ENCODE measurements at regions not wholly inside any gene's neighbourhood (a gene's known extent, or its start where the extent isn't known, plus 50 kb on each side); places are given as distances from the start of the nearest gene placed in this dataset.

DNA sequence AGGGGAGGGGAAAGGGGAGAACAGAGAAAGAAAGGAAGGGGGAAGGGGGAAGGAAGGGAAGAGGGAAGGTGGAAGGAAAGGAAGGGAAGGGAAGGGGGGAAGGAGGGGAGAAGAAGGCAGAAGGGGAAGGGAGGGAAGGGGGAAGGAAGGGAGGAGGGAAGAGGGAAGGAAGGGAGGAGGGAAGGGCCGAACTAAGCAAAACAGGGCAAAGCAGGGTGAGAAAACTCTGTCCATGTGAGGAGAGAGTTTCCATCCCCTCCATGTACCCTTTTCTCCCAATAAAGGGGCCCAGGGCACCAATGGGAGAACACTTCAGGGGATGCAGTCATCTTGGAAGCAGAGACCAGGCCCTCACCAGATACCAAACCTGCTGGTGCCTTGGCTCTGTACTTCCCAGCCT, 256.8 kb upstream of the CDH5 start:
- no peak overlapping the region for H2AFZ ChIP-seq (ENCODE audit: low read depth, low read length, poor library complexity, severe bottlenecking)
- ChIA-PET CTCF (no interaction called here), RAD21 (ENCODE audit: low non-redundant PET in 1 of 2, low total read pairs in 2 of 2, uncharacterized antibody in 2 of 2, unreplicated experiment in 2 of 2) (no interaction called here)

GRCh38 chr16:66107661-66108060, 258.8 kb upstream of the CDH5 start:
- peaks cover 22% of the 10 kb centered on the region for H3K27me3 ChIP-seq (ENCODE audit: insufficient read depth, low read length)
- ChIA-PET RAD21 (ENCODE audit: low non-redundant PET in 1 of 2, low total read pairs in 2 of 2, uncharacterized antibody in 2 of 2, unreplicated experiment in 2 of 2) (no interaction called here), CTCF (no interaction called here), POLR2A (no interaction called here)
- intact Hi-C loops (cut with micrococcal nuclease) = no loop called here
- no peak overlapping the region for H3K4me3 ChIP-seq (replicated peaks in 1 of 2; ENCODE audit: low read depth in 1 of 2, low read length in 2 of 2)
- BruUV-seq (replicated peaks) = no TSS peak
- H3K4me2 ChIP-seq (ENCODE audit: low read length) = peak overlapping the region; percentile 16; the same call in 1 of the 2 replicates
- no peaks in the 10 kb centered on the region for H3K9me3 ChIP-seq (ENCODE audit: control insufficient read depth in 1 of 2, insufficient read depth in 1 of 2, low read depth in 1 of 2, low read length in 2 of 2)
- ATAC-seq (no peak), DNase-seq (ENCODE audit: low read depth, low spot score) (no peak)
- peaks cover 0 to 9% of the 10 kb centered on the region in 2 experiments; a peak in 1 of 4 replicates for H3K4me1 ChIP-seq (ENCODE audit: control insufficient read depth in 1 of 2, insufficient read depth in 2 of 2, low read length in 2 of 2)
- H4K20me1 ChIP-seq (ENCODE audit: insufficient read depth) = no peaks in the 10 kb centered on the region
- H3K9me2 ChIP-seq (ENCODE audit: insufficient read depth) = no peaks in the 10 kb centered on the region
- no peaks in the 10 kb centered on the region for H3K79me2 ChIP-seq (ENCODE audit: insufficient read depth, low read length)
- H2AFZ ChIP-seq (ENCODE audit: low read depth, low read length, poor library complexity, severe bottlenecking) = no peak overlapping the region
- no peak overlapping the region for H3K27ac ChIP-seq (ENCODE audit: low read depth, low read length)
- H3K36me3 ChIP-seq (ENCODE audit: control insufficient read depth in 1 of 2, insufficient read depth in 2 of 2, low read length in 2 of 2) = no peaks in the 10 kb centered on the region
- H3K9ac ChIP-seq (ENCODE audit: low read length) = no peak overlapping the region
- TF ChIP-seq MAX (IDR thresholded peaks at IDR 0.05) (no peak), POLR2A (IDR thresholded peaks at IDR 0.05; ENCODE audit: borderline replicate concordance, extremely low read depth, insufficient read depth, insufficient read length) (no peak), EGR1 (IDR thresholded peaks at IDR 0.05; ENCODE audit: low read depth) (no peak), RAD21 (IDR thresholded peaks at IDR 0.05; ENCODE audit: low read depth) (no peak), ZFX (IDR thresholded peaks at IDR 0.05) (no peak), POLR2AphosphoS5 (IDR thresholded peaks at IDR 0.05; ENCODE audit: low read depth, low read length) (no peak), YY1 (IDR thresholded peaks at IDR 0.05; ENCODE audit: extremely low read depth, insufficient replicate concordance, low read depth, low read length) (no peak), TCF7L2 (IDR thresholded peaks at IDR 0.05; ENCODE audit: borderline replicate concordance, extremely low read depth, insufficient read depth, insufficient read length) (no peak), EZH2 (IDR thresholded peaks at IDR 0.05) (no peak), SRF (IDR thresholded peaks at IDR 0.05; ENCODE audit: low read depth) (no peak), SIN3A (IDR thresholded peaks at IDR 0.05; ENCODE audit: low read depth) (no peak), CBX3 (IDR thresholded peaks at IDR 0.05; ENCODE audit: low read depth) (no peak), EZH2phosphoT487 (IDR thresholded peaks at IDR 0.05; ENCODE audit: borderline replicate concordance) (no peak), CEBPB (IDR thresholded peaks at IDR 0.05; ENCODE audit: low read depth) (no peak), SP1 (IDR thresholded peaks at IDR 0.05; ENCODE audit: low read depth) (no peak)
- TF ChIP-seq, protein P1, sequence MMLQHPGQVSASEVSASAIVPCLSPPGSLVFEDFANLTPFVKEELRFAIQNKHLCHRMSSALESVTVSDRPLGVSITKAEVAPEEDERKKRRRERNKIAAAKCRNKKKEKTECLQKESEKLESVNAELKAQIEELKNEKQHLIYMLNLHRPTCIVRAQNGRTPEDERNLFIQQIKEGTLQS (IDR thresholded peaks at IDR 0.05) = no peak

More for the DNA sequence above, 256.8 kb upstream of the CDH5 start:
- Histone ChIP-seq H4K20me1 (ENCODE audit: insufficient read depth) (no peaks in the 10 kb centered on the region), H3K27ac (ENCODE audit: low read depth, low read length) (no peak overlapping the region), H3K79me2 (ENCODE audit: insufficient read depth, low read length) (no peaks in the 10 kb centered on the region), H3K27me3 (ENCODE audit: insufficient read depth, low read length) (peaks cover 33% of the 10 kb centered on the region), H3K9me3 (ENCODE audit: control insufficient read depth in 1 of 2, insufficient read depth in 1 of 2, low read depth in 1 of 2, low read length in 2 of 2) (no peaks in the 10 kb centered on the region), H3K4me1 (ENCODE audit: control insufficient read depth in 1 of 2, insufficient read depth in 2 of 2, low read length in 2 of 2) (peaks cover 0 to 9% of the 10 kb centered on the region in 2 experiments; a peak in 1 of 4 replicates), H3K9me2 (ENCODE audit: insufficient read depth) (no peaks in the 10 kb centered on the region), H3K4me2 (ENCODE audit: low read length) (no peak overlapping the region), H3K36me3 (ENCODE audit: control insufficient read depth in 1 of 2, insufficient read depth in 2 of 2, low read length in 2 of 2) (no peaks in the 10 kb centered on the region), H3K9ac (ENCODE audit: low read length) (no peak overlapping the region), H3K4me3 (replicated peaks in 1 of 2; ENCODE audit: low read depth in 1 of 2, low read length in 2 of 2) (no peak overlapping the region)
- ATAC-seq (no peak), DNase-seq (ENCODE audit: low read depth, low spot score) (no peak)
- BruUV-seq (replicated peaks) = no TSS peak
- intact Hi-C loops (cut with micrococcal nuclease) = loop anchor here (10.0 kb wide), 1 partner anchor 65 kb away; no protein-coding TSS in a partner anchor
- POLR2A ChIA-PET = no interaction called here
- TF ChIP-seq, protein P2, sequence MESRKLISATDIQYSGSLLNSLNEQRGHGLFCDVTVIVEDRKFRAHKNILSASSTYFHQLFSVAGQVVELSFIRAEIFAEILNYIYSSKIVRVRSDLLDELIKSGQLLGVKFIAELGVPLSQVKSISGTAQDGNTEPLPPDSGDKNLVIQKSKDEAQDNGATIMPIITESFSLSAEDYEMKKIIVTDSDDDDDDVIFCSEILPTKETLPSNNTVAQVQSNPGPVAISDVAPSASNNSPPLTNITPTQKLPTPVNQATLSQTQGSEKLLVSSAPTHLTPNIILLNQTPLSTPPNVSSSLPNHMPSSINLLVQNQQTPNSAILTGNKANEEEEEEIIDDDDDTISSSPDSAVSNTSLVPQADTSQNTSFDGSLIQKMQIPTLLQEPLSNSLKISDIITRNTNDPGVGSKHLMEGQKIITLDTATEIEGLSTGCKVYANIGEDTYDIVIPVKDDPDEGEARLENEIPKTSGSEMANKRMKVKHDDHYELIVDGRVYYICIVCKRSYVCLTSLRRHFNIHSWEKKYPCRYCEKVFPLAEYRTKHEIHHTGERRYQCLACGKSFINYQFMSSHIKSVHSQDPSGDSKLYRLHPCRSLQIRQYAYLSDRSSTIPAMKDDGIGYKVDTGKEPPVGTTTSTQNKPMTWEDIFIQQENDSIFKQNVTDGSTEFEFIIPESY (IDR thresholded peaks at IDR 0.05; ENCODE audit: extremely low read depth, insufficient replicate concordance, low read length) = no peak
- TF ChIP-seq ZFX (IDR thresholded peaks at IDR 0.05) (no peak), ZNF274 (IDR thresholded peaks at IDR 0.05; ENCODE audit: low read depth, low read length) (no peak), CEBPB (IDR thresholded peaks at IDR 0.05; ENCODE audit: low read depth) (no peak), FOSL1 (IDR thresholded peaks at IDR 0.05; ENCODE audit: low read depth) (no peak)
